PC-3 (cell line): ENCODE measurements at regions not wholly inside any gene's neighbourhood (a gene's known extent, or its start where the extent isn't known, plus 50 kb on each side); places are given as distances from the start of the nearest gene placed in this dataset.

ENCODE experiments used
- EZH2 ChIP-seq: fragments of 300-600 bp; sonication (generic); IDR thresholded peaks from one replicate; pipeline ENCODE4 v1.6.1; 2017; ENCODE audit warnings: antibody characterized with exemption, mild to moderate bottlenecking, low read length; ENCODE audit not compliant: unreplicated experiment
- TF ChIP-seq, protein P1 (sequence below): fragments of 300-600 bp; sonication (generic); conservative IDR thresholded peaks from 2 replicates; pipeline ENCODE4 v1.5.1; 2017; ENCODE audit warnings: antibody characterized with exemption, low read depth, mild to moderate bottlenecking, low read length

DNA sequence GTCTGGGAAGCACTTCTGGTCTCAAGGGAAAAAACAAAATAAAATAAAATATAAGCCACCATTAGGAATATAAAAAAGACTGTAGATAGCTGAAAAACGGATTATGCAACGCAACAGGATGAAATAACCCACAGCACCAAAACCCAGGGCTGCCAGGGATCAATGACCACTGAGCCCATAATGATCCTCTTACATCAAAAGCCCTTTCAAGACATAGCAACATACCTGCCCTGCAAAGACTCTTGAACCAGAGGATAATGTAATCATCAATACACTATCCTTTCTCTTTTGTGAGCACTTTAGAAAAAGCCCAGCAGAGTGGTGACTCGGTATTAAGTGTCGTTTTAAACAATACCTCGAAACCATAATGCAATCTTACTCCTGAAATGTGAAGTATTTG lies 235.0 kb upstream of the SOX21 start:
- TF ChIP-seq, protein P1, sequence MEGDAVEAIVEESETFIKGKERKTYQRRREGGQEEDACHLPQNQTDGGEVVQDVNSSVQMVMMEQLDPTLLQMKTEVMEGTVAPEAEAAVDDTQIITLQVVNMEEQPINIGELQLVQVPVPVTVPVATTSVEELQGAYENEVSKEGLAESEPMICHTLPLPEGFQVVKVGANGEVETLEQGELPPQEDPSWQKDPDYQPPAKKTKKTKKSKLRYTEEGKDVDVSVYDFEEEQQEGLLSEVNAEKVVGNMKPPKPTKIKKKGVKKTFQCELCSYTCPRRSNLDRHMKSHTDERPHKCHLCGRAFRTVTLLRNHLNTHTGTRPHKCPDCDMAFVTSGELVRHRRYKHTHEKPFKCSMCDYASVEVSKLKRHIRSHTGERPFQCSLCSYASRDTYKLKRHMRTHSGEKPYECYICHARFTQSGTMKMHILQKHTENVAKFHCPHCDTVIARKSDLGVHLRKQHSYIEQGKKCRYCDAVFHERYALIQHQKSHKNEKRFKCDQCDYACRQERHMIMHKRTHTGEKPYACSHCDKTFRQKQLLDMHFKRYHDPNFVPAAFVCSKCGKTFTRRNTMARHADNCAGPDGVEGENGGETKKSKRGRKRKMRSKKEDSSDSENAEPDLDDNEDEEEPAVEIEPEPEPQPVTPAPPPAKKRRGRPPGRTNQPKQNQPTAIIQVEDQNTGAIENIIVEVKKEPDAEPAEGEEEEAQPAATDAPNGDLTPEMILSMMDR: no peak
- TF ChIP-seq EZH2: no peak
